Activated T-cell treated with anti-CD3 and anti-CD28 coated beads, Interleukin-2, amount 50 U/mL, for 4 hours (primary cell): ENCODE measurements at regions not wholly inside any gene's neighbourhood (a gene's known extent, or its start where the extent isn't known, plus 50 kb on each side); places are given as distances from the start of the nearest gene placed in this dataset.

Experiments used
- ATAC-seq, 2 donors: fragments of 200-7000 bp; cut with Tn5 transposase; one replicate each; pipeline ENCODE4 v1.10.0; 2021
- DNase-seq: peaks from one replicate; pipeline ENCODE4 v3.0.0-alpha.2; 2020
- H3K27me3 Mint-ChIP-seq: one replicate; pipeline ENCODE4 v1.8.0; 2021; ENCODE audit warnings: low read depth, mixed read lengths
- H3K36me3 Mint-ChIP-seq: one replicate; pipeline ENCODE4 v1.8.0; 2022; ENCODE audit warnings: mixed read lengths; ENCODE audit not compliant: insufficient read depth
- H3K4me1 Mint-ChIP-seq: one replicate; pipeline ENCODE4 v1.8.0; 2021; ENCODE audit warnings: low read depth, mixed read lengths
- H3K4me3 Mint-ChIP-seq: one replicate; pipeline ENCODE4 v1.8.0; 2021; ENCODE audit warnings: mild to moderate bottlenecking, moderate library complexity, mixed read lengths
- H3K9me3 Mint-ChIP-seq: one replicate; pipeline ENCODE4 v1.8.0; 2021; ENCODE audit warnings: mixed read lengths

DNA sequence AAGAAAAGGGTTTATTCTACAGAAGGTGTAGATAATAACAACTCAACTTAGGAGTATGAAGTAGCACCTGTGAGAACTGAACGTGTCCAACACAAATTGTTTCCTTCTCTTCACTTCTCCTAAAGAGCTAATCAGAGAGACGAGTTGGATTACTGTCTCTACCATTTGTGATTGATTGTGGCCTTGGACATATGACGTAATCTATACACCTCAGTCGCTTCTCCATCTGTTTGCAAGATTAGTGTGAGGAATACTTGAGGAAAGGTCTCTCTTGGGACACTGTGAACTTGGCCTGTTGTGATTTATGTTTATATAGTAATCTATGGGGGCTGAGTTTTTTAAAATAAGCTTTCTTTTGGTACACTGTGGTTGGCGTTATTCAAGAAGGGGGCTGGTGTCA, 182.0 kb downstream of the ZNF330 start:
- H3K36me3 Mint-ChIP-seq = no peaks in the 10 kb centered on the region
- no peak for DNase-seq
- H3K9me3 Mint-ChIP-seq = no peaks in the 10 kb centered on the region
- no peak for ATAC-seq
- no peak overlapping the region for H3K4me3 Mint-ChIP-seq
- H3K4me1 Mint-ChIP-seq = no peaks in the 10 kb centered on the region
- peaks cover 3% of the 10 kb centered on the region for H3K27me3 Mint-ChIP-seq

DNA sequence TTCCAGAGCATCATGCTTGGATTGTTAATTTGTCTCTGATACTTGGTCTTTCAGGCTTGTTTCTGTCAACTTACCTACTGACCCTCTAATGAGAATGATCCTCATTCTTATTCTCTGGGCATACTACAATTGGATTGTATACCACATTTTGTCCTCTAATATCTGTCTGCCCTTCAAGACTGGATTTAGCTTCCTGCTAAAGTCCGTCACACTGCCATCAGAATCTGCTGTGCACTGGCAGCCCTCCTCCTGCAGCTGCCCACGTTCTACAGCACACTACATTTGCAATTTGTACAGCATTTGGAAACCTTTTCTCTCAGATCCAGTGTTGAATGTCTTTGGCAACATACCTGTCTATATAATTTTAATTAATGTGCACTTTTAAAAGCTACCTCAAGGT, 183.1 kb downstream of the ZNF330 start:
- ATAC-seq = no peak
- no peak for DNase-seq
- Mint-ChIP-seq H3K4me3 (no peak overlapping the region), H3K9me3 (no peaks in the 10 kb centered on the region), H3K36me3 (no peaks in the 10 kb centered on the region), H3K27me3 (peaks cover 3% of the 10 kb centered on the region), H3K4me1 (no peaks in the 10 kb centered on the region)

DNA sequence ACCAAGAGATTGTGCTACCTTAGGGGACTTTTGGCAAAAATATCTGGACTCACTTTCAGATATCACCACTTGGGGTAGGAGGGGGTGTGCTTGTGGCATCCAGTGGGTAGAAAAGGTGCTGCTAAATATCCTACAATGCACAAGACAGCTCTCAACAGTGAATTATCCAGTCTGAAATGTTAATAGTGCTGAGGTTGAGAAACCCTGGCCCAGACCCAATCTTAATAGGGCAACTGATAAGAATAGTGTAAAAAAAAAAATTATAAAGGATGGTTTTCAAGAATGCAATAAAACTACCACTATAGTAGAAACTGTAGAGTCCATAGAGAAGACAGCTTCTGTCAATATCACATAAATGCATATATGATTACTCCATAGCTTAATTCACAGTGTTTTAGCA, 185.5 kb downstream of the ZNF330 start:
- H3K4me3 Mint-ChIP-seq = no peak overlapping the region
- DNase-seq = no peak
- H3K4me1 Mint-ChIP-seq = no peaks in the 10 kb centered on the region
- no peaks in the 10 kb centered on the region for H3K9me3 Mint-ChIP-seq
- ATAC-seq = no peak
- no peaks in the 10 kb centered on the region for H3K27me3 Mint-ChIP-seq
- no peaks in the 10 kb centered on the region for H3K36me3 Mint-ChIP-seq

DNA sequence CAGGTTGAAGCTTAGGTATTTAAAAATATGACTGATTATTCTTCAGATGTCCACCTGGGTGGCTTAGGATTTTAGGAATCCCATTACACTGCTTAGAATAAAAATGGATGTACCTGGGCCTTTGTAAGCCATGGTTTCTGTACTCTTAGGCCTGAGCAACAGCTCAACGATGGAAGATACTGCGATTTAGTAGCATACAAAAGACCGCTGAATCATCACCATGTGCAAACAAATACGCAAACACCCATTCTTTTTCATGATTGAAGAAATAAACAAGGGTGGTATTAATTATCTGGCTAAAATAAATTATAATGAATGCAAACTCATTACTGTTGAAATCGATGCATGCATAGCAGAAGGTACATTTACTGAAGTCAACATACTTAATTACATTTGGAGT, 188.9 kb downstream of the ZNF330 start:
- ATAC-seq = no peak
- H3K9me3 Mint-ChIP-seq = no peaks in the 10 kb centered on the region
- no peak overlapping the region for H3K4me3 Mint-ChIP-seq
- no peaks in the 10 kb centered on the region for H3K27me3 Mint-ChIP-seq
- DNase-seq = no peak
- H3K4me1 Mint-ChIP-seq = no peaks in the 10 kb centered on the region
- H3K36me3 Mint-ChIP-seq = no peaks in the 10 kb centered on the region

DNA sequence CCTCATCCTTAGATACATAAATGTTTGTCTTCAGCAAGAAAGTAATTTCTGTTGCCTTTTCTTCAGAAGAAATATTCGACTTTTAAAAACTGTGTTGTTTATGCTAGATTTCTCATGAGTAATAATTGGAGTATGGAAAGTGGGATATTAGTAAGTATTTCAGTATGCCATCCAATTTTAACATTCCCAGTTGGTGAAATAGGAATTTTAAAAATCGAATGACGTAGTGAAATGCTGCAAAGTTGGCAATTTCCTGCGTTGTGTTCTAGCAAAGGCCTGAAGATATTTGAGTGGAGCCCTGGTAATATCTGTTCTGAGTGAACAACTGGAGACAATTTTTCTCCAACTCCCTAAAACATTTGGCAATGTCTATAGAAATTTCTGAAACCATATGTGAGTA, 190.1 kb downstream of the ZNF330 start:
- Mint-ChIP-seq H3K27me3 (no peaks in the 10 kb centered on the region), H3K36me3 (no peaks in the 10 kb centered on the region), H3K4me1 (no peaks in the 10 kb centered on the region), H3K4me3 (no peak overlapping the region), H3K9me3 (no peaks in the 10 kb centered on the region)
- DNase-seq (no peak), ATAC-seq (no peak)

DNA sequence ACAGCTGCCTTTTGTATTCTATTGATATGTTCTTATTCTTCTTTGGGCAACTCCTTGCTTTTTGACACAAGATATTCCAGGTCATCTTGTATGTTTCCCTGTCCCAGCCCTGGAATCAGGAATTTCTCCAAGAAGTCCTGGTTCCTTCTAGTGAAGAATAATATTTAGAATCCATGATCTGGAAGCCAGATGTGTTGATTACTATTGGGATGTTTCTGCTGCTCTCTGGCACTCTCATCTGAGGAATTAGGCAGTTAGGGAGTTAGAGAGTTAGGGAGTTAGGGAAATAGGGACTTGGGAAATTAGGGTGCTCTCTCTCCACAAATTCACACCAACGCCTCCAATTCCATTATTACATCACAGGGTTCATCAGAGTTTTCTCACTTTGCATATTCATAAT, 191.2 kb downstream of the ZNF330 start:
- ATAC-seq (no peak), DNase-seq (no peak)
- Mint-ChIP-seq H3K27me3 (no peaks in the 10 kb centered on the region), H3K9me3 (no peaks in the 10 kb centered on the region), H3K4me3 (no peak overlapping the region), H3K4me1 (no peaks in the 10 kb centered on the region), H3K36me3 (no peaks in the 10 kb centered on the region)

DNA sequence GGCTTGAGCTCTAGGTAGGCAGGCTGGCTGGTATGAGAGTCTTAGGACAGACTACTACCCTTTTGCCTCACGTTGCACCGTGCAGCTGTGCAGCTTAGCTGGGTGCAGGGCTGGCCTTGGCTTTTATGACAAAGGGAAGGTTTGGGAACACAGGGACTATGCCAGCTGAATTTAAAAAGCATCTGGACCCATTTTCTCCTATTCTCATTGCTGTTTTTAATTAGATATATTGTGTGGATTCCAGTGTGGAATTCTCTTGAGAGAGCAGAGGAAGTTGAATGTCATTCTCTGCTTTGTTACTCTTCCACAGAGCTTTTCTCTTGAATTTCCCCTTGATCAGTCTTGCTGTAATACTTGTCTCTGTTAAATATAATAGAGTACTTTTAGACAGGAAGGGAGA, 192.7 kb downstream of the ZNF330 start:
- Mint-ChIP-seq H3K9me3 (no peaks in the 10 kb centered on the region), H3K4me3 (no peak overlapping the region), H3K27me3 (no peaks in the 10 kb centered on the region), H3K36me3 (no peaks in the 10 kb centered on the region), H3K4me1 (no peaks in the 10 kb centered on the region)
- DNase-seq (no peak), ATAC-seq (no peak)

DNA sequence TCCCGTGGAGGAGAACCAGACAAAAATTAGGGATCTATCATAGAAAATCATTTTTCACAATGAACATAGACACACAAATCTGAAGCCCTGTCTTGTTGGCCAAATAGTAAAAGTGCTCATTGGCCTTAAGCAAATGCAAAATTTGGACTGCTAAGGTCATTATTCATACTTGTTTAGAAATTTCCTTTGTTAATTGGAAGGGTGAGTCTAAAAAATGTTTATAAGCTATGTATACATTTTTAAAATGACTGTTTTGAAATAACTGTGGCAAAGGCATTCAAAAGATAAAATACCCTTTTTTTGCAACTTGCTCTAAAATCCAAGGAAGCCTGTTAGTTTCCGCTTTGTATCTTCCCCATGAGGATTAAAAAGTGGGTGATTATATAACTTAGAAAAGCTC, 195.0 kb downstream of the ZNF330 start:
- Mint-ChIP-seq H3K4me1 (no peaks in the 10 kb centered on the region), H3K9me3 (no peaks in the 10 kb centered on the region), H3K36me3 (no peaks in the 10 kb centered on the region), H3K4me3 (no peak overlapping the region), H3K27me3 (no peaks in the 10 kb centered on the region)
- DNase-seq = no peak
- no peak for ATAC-seq

DNA sequence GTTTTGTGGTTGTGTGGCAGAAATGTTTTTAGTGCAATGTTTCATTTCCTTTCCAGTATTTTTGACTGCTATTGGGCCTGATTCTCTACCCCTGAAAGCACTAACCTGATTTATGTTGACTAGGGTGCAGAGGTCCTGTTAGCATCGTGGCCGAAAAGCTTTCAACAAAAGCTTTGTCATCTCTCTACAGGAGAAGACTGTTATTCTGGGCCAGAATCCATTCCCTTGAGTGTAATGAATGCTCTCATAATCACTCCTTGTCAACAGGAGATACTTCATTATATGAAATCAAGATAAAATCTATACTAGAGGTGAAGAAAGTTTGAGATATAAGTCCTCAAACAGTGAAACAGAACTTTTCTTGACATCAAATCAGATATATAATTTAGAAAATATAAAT, 195.5 kb downstream of the ZNF330 start:
- Mint-ChIP-seq H3K4me3 (no peak overlapping the region), H3K4me1 (no peaks in the 10 kb centered on the region), H3K9me3 (no peaks in the 10 kb centered on the region), H3K36me3 (no peaks in the 10 kb centered on the region), H3K27me3 (no peaks in the 10 kb centered on the region)
- no peak for ATAC-seq
- DNase-seq = no peak

DNA sequence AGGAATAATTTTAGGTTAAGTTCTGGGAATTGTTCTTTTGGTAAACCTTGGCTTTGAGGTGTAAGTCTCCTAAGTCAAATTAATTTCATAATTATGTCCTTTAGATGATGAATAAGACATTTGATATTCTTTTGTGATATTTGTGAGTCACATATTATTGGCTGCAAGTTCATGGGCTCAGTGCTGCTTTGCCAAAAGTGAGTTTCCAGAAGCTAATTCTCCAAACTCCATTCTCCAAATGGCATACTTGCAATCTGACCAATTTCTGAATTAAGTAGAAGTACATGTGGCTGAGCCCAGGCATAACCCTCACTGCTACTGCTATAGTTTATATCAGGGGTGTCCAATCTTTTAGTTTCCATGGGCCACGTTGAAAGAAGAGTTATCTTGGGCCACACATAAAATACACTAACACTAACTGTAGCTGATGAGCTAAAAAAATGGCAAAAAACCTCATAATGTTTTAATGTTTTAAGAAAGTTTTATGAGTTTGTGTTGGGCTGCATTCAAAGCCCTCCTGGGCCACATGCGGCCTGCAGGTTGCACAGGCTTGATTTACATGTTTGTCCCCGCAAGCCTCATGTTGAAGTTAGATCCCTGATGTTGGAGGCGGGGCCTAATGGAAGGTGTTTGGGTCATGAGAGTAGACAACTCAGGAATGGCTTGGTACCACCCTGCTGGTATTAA, 196.1 kb downstream of the ZNF330 start:
- no peak for DNase-seq
- H3K4me1 Mint-ChIP-seq = no peaks in the 10 kb centered on the region
- H3K9me3 Mint-ChIP-seq = peaks cover under 1% of the 10 kb centered on the region
- ATAC-seq = no peak
- H3K27me3 Mint-ChIP-seq = no peaks in the 10 kb centered on the region
- no peaks in the 10 kb centered on the region for H3K36me3 Mint-ChIP-seq
- H3K4me3 Mint-ChIP-seq = no peak overlapping the region

DNA sequence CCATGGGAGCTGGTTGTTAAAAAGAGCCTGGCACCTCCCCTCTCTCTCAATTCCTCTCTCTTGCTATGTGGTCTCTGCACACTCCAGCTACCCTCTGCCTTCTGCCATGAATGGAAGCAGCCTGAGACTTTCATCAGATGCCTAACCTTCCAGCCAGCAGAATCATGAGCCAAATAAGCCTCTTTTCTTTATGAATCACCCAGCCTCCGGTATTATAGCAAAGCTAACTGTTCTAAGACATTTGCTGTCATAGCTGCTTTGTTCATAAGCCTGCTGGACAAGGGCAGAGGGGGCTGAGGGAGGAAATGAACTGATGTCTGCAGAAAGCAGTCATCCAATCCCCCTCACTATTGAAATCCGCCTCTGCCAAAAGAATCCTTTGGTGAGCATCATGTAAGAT, 196.7 kb downstream of the ZNF330 start:
- Mint-ChIP-seq H3K9me3 (peaks cover 6% of the 10 kb centered on the region), H3K4me1 (no peaks in the 10 kb centered on the region), H3K36me3 (no peaks in the 10 kb centered on the region), H3K27me3 (no peaks in the 10 kb centered on the region), H3K4me3 (no peak overlapping the region)
- ATAC-seq (no peak), DNase-seq (no peak)

DNA sequence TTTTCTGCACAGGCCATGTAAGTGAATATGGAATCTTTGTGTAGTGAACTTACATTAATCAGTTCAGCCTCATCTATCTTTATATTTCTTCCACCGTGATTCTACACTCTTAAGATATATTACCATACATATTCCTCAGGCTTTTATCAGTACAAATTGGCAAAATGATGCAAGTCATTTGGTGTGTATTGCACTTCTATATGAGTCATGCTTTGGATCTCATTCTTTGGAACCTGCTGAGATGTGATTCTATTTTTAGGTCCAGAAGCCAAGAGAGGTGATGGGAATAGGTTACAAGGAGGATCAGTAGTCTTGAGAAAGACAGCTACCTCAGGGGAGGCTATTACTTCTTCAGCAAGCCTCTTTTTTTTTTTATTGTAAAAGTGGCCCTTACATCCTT, 204.4 kb downstream of the ZNF330 start:
- no peak for ATAC-seq

DNA sequence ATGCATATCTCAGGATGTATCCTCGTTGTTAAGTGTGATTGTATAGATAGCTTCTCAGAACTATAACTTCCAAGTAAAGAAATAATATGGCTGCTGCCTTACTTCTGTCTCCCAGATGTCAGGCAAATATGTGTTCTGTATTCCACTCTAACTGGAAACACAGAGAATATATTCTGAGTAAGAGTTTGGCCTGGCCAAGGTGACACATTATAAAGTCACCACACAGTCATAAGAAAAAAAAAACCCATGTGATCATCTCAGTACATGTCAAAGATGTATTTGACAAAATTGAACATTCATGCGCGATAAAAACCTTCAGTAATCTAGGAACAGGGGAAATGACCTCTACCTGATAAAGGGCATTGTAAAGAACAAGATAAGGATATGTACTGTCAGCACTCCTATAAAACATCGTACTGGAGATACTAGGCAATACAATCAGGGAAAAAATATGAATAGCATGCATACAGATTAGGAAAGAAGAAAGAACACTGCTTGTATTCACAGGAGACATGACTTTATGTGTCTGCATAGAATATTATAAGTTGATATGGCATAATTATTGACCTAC, 207.1 kb downstream of the ZNF330 start:
- H3K27me3 Mint-ChIP-seq = peaks cover 4% of the 10 kb centered on the region
- no peaks in the 10 kb centered on the region for H3K9me3 Mint-ChIP-seq
- DNase-seq = no peak
- no peaks in the 10 kb centered on the region for H3K4me1 Mint-ChIP-seq
- no peak for ATAC-seq
- no peaks in the 10 kb centered on the region for H3K36me3 Mint-ChIP-seq
- no peak overlapping the region for H3K4me3 Mint-ChIP-seq

More for the DNA sequence above, 204.4 kb downstream of the ZNF330 start:
- Mint-ChIP-seq H3K9me3 (peaks cover 9% of the 10 kb centered on the region), H3K4me3 (no peak overlapping the region), H3K36me3 (no peaks in the 10 kb centered on the region), H3K4me1 (no peaks in the 10 kb centered on the region), H3K27me3 (peaks cover 4% of the 10 kb centered on the region)
- no peak for DNase-seq

DNA sequence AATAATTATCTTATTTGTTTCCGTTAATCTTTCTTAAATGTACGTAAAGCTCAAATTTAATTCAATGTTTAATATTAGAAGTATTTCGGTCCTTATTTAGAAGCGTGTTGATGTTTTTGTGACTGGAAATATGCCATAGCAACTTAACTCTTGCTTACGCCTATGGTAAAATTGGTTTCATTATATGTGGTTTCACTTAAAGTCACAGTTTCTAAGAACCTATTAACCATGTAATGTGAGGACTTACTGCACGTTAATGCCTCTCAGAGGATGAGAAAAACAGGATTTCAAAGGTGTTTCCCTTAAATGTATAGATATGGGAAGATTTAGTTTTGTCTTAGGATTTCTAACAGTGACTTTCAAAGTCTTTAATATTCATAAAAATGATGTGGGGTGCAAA, 206.4 kb upstream of the IL15 start:
- DNase-seq = no peak
- H3K9me3 Mint-ChIP-seq = no peaks in the 10 kb centered on the region
- ATAC-seq = no peak
- no peaks in the 10 kb centered on the region for H3K4me1 Mint-ChIP-seq
- no peaks in the 10 kb centered on the region for H3K36me3 Mint-ChIP-seq
- peaks cover 2% of the 10 kb centered on the region for H3K27me3 Mint-ChIP-seq
- H3K4me3 Mint-ChIP-seq = no peak overlapping the region

DNA sequence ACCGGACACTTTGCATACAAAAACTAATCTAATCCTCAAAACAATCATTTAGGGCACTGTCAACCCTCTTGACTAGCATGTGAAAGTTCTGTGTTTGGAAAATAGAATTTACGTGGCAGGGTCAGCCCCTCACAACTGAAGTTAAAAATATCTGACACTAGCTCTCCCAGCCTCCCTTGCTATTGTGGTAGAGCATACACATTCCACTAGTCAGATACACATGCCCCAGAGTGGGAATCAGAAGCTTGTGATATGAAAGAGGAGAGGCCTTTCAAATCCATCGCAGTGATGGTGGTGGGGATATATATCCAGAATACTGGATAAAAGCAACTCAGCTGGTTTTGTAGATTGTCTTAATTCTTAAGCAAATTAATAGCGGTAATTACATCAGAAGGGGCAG, 205.7 kb upstream of the IL15 start:
- Mint-ChIP-seq H3K36me3 (no peaks in the 10 kb centered on the region), H3K4me1 (no peaks in the 10 kb centered on the region), H3K4me3 (no peak overlapping the region), H3K9me3 (no peaks in the 10 kb centered on the region), H3K27me3 (peaks cover 2% of the 10 kb centered on the region)
- DNase-seq = no peak
- ATAC-seq = no peak
